ENCODE measurements at regions not wholly inside any gene's neighbourhood (a gene's known extent, or its start where the extent isn't known, plus 50 kb on each side); places are given as distances from the start of the nearest gene placed in this dataset.
"Not testable (repeated sequence)": the region's sequence is repeated elsewhere in the genome, so short reads cannot be mapped to it uniquely, and the experiment has no call there.

DNA sequence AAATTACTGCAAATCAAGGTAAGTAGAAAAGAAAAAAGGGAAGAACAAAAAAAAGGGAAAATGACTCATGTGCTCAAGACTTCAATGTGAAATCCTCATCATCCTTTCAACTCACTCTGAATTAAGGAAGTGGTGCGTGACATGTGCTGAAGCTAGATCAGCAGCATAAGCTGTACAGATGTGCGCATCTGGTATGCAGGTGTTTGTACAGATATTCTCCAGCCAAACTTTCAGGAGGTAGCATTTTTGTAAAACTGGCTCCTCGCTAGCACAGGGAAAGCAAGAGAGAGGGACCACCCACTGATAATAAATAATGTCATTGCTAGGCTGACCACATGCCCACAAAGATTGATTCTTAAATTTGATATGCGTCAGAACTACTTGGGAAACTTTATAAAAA lies 253.9 kb upstream of the RGMB start:
- no peak for DNase-seq

DNA sequence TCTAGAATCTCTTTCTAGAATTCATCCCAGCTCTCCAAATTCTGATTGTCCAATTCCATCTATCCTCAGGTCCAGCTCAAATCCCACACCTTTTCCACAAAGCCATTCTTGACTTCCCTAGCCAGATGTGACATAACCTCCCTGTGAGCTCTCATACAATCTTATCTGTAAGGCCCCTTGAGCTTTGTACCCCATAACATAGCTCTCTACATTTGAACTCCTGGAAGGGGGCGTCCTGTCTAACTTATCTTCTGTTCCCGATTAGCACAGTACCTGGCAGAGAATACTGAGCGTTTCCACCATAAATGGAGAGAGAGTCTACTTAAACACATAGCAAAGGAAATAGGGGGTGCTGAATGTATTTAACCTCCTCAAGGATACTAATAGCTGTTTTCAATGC lies 251.6 kb upstream of the RGMB start:
- DNase-seq = no peak

DNA sequence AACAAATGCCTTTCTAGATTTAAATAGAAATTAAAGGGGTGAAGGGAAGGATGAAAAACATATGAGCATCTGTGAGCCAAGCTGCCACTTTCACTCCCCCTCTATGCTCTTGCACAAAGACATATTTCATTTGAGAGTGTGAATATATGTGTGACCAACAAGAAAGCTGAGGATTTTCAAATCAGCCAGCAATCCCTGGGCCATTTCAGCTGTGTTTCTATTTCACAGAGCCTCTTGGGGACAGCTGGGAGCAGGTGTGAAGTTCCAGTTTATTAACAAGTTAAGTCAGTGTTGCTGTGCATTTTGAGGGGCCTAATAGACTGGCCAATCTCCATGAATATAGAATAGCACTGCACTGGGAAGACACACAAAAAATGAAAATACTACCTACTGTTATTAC lies 248.7 kb upstream of the RGMB start:
- DNase-seq = no peak

DNA sequence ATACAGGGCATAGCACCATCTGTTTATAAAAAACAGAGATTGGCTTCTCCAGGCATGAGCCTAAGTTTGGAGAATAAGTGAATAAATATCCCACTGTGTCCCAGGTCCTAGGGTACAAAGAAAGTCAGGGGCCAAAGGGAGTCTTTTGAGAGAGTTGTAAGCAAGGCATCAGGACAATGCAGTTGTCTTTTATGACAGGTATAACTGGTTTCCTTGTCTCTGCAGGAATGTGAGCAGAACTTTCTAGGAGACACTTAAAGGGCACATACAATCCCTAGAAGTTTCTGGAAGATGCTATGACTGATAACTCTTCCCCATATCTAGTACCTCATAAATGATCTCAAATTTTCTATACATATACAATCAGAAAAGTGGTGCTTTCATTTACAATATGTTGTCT lies 245.6 kb upstream of the RGMB start:
- no peak for DNase-seq

DNA sequence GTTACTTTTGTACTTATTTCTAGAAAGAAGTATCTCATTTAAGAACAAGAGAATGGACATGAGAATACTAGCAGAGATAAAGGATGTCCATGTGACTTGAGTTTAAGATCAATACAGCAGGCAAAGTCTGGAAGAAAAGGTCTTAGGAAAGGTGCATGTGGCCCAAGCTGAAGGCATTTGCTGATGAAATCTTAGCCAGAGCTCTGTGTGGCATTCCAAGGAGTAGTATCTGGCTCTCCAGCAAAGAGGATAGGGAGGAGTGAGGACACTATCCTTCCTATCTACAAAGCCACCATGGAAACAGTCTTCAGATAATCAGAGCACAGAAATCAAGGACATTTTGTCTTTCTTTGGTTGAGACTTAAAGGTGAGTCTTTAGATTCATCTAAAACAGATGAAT lies 244.1 kb upstream of the RGMB start:
- DNase-seq = no peak

DNA sequence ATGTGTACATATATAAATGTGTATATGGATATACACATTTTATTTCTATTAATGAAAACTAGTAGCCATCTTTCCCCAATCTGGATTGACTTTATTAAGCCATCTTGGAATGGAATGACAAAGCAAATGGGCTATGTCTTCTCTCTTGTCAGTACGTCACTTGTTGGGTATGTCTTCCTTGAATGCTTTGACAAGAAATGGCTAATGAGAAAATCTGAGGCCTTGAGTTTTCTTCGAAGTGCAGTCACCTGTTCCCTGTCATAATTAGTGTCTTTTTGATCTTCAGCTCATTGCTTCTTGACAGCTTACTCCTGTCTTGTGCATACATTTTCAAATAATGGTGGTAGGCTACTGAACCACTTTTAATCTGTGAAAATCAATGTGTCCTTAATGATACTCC lies 243.2 kb upstream of the RGMB start:
- DNase-seq = no peak

DNA sequence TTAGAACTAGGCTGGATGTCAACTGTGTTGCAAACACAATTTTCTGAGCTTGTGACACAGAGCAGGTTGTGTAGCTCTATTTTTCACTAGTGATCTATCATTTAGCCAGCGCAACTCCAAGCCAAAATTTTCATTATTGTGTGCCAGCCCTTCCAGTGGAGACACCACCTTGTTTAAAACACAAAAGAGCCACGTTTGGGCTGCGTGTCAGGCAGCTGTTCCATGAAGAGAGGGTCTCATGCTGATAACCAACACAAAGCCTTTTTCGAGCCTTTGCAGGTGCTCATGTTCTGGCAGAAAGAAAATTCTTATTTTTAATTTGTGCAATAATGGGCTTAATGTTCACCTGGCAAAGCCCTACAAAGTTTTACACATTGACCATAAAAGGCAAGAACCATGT lies 237.6 kb upstream of the RGMB start:
- DNase-seq = no peak

DNA sequence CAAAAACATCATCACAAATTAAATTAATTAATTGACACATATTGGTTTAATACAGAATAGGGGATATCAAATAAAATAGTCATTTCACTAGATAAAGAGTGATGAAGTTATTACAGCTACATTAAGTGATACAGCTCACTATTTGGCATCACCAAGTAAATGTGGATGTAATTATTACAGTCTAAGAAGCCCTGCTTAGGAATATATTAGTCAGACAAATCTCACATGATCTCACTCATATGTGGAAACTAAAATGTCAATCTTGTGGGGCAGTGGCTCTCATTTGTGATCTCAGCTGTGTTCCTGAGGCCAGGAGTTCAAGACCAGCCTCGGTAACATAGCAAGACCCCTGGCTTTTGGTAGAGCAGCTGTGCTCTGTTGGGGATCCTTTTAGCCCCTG lies 233.4 kb upstream of the RGMB start:
- no peak for DNase-seq

DNA sequence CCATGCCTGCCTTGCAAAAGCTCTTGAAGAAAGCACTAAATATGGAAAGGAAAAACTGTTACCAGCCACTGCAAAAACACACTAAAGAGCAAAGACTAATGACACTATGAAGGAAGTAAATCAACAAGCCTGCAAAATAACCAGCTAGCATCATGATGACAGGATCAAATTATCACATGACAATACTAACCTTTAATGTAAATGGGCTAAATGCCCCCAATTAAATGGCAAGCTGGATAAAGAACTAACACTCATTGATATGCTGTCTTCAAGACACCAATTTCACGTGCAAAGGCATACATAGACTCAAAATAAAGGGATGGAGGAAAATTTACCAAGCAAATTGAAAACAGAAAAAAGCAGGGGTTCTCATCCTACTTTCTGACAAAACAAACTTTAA lies 231.8 kb upstream of the RGMB start:
- DNase-seq = no peak

DNA sequence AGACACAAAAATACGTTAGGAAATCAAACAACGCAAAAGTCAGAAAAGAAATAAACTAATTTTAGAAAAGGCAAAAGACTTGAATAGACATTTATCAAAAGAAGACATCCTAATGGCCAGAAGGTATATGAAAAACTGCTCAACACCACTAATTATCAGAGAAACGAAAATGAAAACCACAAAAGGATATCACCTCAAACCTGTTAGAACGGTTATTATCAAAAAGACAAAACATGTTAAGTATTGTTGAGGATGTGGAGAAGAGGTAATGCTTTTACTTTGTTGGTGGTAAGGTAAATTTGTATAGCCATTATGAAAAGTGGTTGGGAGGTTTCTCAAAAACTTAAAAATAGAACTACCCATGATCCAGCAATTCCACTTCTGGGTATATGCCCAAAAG lies 230.0 kb upstream of the RGMB start:
- no peak for DNase-seq

DNA sequence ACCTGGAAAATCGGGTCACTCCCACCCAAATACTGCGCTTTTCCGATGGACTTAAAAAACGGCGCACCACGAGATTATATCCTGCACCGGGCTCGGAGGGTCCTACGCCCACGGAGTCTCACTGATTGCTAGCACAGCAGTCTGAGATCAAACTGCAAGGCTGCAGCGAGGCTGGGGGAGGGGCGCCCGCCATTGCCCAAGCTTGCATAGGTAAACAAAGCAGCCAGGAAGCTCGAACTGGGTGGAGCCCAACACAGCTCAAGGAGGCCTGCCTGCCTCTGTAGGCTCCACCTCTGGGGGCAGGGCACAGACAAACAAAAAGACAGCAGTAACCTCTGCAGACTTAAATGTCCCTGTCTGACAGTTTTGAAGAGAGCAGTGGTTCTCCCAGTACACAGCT lies 226.5 kb upstream of the RGMB start:
- DNase-seq = not testable (repeated sequence)

DNA sequence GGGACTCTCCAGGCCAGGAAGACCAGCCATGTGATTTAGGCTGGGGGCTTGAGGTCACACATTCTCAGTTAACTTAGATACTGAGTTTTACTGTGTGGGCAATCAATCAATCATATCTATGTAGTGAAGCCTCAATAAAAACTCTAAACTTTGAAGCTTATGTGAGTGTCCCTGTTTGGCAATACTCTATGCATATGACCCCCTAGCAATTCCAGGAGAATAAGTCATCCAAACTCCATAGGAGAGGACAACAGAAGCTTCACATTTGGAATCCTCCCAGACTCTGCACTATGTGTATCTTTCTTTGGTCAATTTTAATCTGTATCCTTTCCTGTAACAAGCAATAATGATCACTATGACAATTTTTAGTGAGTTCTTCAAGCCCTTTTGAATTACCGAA lies 216.8 kb upstream of the RGMB start:
- DNase-seq = no peak

DNA sequence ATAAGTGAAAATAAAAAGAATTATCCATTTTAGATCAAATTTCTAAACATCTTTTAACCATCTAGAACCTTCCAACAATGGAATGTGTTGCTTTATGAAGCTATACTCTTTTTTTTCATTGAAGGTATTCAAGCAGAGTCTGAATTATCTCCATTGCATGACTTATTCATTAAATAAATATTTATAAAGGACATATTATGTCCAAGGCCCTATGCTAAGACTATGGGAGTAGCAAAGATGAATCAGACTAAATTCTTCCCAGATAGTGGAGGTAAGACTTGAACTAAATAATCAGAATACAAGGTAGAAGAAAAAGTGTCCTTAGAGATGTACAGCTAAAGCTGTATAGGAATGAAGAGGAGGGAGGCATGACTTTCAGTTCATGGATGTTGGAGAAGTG lies 215.5 kb upstream of the RGMB start:
- no peak for DNase-seq

DNA sequence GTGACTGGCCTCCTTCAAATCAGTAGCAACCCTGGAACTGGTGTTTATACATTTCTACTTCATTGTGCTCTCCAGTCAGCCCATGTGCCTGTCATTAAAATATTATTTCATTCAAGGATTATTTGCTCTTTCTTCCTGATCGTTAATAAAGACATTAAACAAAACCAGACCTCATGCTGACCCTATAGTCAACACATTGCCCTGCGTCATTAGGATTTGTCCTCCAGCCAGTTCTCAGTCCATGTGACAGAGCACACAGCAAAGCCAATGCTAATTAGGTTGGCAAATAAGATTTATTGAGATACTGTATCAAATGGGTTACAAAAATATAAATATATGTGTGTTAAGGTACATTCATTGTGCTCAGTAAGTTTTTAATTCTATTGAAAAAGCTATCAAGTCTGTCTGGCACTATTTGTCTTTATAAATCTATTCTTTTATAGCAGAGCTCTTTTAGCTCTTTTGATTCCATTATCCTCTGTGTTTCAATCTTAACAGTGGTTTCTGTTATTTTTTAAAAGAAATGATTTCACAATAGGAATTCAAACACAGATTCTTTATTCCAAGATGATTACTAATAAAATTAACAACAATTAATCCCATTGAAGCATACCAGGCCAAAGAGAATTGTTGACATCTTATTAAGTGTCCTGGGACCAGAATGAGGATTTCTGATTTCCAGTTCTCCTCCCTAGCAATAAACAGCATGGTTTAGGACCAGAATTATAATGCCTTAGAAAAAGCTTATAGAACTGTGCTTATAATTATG lies 209.4 kb upstream of the RGMB start:
- no peak for DNase-seq

DNA sequence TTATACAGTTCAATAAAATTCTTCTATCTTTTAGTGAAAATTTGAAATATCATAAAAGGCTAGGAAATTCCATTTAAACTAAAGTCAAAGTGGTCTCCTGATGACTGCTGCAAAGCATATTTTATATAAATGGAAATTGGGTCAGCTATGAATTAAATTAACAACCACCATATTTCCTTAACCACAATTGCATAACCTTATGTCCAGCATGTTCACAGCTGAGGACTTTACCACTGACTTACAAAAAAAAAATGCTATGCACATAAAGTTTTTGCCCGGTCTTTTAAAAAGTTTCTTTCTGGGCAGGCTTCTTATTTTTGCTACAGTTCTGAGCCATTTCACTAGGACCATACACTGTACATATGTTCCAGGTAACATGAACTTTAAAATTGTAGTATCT lies 208.6 kb upstream of the RGMB start:
- DNase-seq = no peak

DNA sequence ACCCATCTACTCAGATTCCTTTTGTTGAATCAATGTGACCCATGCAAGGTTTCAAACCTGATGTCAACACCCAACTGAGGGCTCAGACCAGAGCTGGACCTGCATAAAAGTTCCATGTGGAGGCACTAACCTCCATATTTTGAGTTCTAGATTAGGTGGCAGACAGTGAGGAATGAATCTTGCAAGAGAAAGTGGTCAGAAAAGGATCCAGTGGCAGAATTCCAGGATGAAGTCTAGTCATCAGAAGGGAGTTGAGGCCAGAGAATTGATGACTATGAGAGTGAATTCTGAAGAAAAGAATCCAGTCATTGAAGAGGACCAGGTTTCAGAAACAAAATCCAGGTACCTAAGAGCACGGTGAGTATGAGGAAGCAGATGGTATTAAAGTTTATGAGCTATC lies 205.1 kb upstream of the RGMB start:
- no peak for DNase-seq

DNA sequence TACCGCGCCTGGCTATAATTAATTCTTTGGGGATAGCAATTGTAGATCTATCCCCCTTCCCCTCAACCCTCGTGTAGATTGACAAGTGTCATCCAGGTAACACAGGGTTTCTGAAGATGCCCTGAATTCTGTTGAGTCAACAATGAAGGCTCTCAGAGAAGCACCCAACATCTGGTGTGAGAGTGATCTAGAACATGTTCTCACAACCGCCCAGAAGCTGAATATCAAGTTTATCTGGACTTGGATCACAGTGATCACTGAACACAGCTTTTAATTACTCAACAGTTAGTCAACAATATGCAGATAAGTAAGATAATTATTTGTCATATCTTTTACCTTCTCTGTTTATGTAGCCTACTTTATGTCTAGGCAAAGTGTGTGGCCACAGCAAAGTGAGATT lies 204.2 kb upstream of the RGMB start:
- DNase-seq = no peak

DNA sequence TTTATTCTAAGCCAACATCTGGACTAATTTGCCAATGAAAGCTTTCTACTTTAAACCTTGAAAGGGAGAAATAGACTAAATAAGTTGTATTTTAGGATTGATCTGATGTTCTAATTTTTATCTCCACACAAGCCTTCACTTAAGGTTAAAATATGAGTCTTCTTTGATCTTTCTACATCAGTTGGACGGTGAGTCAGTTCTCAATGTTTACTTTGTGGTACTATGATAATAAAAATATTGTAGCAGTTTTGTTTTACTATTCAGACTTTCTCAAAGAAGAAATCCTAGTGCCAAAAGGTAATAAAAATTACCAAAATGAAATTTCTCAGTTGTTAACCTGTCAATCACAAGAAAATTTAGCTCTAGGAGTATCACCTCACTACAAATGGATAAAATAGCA lies 203.5 kb upstream of the RGMB start:
- no peak for DNase-seq

DNA sequence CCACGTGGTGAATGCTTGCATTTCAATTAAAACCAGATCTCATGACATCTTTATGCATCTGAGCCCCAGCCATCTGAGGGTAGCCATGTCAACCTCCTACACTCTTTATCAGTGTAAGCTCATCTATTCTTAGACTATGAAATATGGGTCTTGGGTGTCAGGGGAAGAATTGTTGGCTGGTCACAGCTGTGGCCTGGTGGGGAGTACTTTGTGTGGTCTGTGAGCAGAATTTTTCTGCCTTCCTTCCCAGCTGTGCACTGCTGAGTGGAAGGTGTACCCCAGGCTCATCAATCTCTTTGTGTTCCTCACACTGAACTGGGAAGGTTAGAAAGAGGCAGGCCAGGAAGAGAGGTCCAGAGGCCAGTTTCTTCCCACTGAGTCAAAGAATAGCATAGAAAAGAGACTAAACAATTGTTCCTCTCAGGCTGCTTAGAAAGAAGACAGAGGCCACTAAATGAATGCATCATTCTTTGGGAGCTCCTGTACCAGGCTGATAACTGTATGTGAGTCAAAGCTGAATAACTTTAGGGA lies 202.7 kb upstream of the RGMB start:
- no peak for DNase-seq

DNA sequence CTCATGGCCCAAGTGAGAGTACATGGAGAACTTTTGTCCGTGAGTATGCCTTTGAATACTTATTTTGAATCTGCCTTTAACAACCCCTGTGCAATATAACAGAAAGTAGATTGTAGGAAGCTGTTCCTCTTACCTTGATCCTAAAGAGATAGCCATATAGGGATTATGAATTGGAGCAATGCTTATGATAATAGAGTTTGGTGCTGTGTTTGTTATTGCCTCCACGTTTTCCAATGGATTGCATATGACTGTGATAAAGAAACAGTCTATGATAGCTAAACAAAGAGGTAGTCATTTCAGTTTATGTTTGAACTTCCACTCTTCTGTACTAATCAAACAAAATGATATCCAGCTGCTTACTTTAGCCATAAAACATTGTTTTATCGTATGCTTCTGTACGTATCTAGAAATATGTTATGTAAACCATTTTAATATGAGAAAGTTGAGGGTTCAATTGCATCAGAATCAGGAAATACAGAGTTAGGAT lies 199.6 kb upstream of the RGMB start:
- no peak for DNase-seq

DNA sequence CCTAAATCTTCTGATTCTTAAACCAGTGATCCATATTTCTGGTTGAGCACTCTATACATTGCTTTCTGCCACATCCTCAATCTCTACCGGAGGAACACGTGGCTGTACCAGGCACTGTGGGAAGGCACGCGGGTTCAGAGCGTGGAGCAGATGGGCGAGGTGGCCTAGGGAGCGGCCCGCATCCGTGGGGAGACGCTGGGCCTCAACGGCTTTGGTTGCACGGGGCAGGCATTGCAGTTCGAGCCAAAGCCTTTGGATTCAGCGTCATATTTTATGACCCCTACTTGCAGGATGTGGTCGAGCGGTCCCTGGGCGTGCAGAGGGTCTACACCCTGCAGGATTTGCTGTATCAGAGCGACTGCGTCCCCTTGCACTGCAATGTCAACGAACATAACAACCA lies 197.2 kb upstream of the RGMB start:
- DNase-seq = no peak

DNA sequence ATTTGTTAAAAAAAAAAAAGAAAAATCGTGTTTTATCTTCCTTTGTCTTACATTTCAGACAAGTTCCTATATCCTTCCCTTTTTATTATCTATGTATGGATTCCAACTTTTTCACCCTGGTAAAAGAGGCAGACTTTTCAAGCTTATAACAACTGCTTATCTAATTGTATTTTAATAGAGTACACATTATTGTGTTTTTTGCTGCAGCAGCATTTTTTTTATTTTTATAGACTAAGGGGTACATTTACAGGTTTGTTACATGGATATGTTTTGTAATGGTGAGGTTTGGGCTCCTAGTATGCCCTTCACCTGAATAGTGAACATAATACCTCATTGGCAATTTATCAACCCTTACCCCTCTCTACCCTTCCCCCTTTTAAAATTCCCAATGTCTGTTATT lies 195.0 kb upstream of the RGMB start:
- DNase-seq = no peak

DNA sequence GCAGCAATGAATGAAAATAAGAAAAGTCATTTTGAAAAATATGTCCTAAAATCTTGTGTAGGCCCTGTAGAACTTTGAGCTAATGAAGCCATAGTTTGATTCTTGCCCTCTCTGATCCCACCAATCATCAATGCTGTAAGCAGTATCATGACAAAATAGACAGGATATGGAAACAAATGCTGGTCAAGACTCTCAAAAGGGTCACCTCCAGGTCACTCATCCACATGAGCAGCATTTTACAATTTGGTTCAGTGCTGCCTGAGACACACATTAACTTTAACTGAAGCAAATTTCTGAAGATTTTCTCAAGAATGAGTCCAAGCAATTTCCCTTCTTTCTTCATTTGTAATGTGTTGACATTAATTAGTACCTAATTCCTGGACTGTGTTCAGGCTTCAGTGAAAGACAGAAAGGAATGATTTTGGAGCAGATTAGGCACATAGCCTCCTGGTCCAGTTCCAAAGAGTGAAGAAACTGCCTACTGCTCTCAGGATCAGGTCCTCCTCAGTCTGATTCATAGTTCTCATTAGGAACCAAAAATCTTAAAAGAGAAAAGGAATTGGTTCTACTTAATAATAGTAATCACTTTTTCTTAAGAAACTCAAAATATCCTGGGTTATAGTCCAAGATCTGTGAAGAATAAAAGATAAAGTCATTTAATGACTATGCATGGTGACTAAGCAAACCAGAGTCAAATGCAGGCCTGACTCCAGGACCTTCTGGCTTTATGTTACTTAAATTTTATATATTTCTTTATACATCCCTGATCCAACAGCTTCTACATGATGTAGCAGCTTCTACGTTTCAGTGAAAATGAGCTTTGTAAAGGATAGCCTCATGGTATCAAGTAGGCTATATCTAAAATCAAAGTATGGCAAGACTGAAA lies 192.1 kb upstream of the RGMB start:
- DNase-seq = no peak

DNA sequence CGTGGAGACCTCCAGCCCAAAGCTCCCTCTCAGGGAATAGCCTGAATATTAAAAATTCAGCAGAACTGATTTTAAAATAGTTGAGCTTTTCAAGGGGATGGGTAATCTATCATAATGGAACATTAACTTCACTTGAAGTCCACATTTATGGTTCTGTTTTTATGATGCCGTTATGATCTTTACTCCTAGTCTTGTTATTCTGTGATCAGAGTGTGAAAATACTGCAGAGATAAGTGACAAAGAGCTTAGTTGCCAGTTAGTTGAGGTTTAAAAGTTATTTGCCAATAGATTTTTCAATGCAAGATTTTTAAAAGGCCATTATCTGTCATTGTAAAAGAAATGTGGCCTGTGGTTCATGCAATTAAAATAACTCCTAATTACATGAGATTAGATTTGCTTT lies 189.9 kb upstream of the RGMB start:
- no peak for DNase-seq
